ENCODE measurements at regions not wholly inside any gene's neighbourhood (a gene's known extent, or its start where the extent isn't known, plus 50 kb on each side); places are given as distances from the start of the nearest gene placed in this dataset.

DNA sequence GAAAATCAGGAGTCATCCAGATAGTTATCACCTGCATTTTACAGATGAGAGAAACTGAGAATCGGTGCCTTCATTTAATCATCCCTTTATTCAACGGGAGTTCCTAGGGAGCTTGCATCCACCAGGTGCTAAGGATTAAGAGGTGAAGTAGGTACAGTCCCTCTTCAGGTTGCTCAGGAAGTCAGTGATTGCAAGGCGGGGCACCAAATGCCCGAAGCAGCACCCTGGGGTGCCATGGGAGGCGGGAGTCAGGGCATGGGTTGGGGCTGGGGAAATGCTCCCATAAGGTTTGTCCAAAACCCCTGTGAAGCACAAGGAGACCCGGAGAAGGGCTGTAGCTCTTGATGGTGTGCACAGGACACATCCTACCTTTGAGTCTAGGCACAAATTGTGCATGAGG, 98.8 kb upstream of the KLF4 start:
- no peaks in the 10 kb centered on the region for H3K27me3 ChIP-seq
- no peaks in the 10 kb centered on the region for H3K36me3 ChIP-seq
- TF ChIP-seq POLR2AphosphoS5 (IDR thresholded peaks at IDR 0.05) (no peak), EP300 (IDR thresholded peaks at IDR 0.05) (no peak), POLR2A (IDR thresholded peaks at IDR 0.05) (no peak), CTCF (IDR thresholded peaks at IDR 0.05) (no peak)
- DNase-seq, result peak in 1 of 2 donors; percentile 33
- peaks cover 20 to 54% (median 24%) of the 10 kb centered on the region in 4 donors for H3K4me1 ChIP-seq
- WGBS, 5 donors, result 66 to 80% (median 75%) methylated on average over 4 to 6 of the region's 6 CpGs
- H3K9me3 ChIP-seq, result no peaks in the 10 kb centered on the region
- H3K4me3 ChIP-seq, result no peak overlapping the region
- peak overlapping the region; percentile 77 to 90 (median 80) for H3K27ac ChIP-seq
- intact Hi-C loops (cut with DNase I; ENCODE audit: low total_unique reads), result no loop called here

- H3K4me3 ChIP-seq, result peak overlapping the region in 2 of 4 donors; percentile 10 to 23
- peak overlapping the region; percentile 77 to 93 (median 84) for H3K27ac ChIP-seq
- no peaks in the 10 kb centered on the region for H3K27me3 ChIP-seq
- WGBS, 5 donors, result 15 to 33% (median 19%) methylated on average over 26 of the region's 26 CpGs
- peak; percentile 31 to 86 (median 85) for TF ChIP-seq POLR2AphosphoS5 (IDR thresholded peaks at IDR 0.05)
- TF ChIP-seq POLR2A (IDR thresholded peaks at IDR 0.05), result no peak
- no peak for TF ChIP-seq EP300 (IDR thresholded peaks at IDR 0.05)
- H3K4me1 ChIP-seq, result peaks cover 20 to 44% (median 24%) of the 10 kb centered on the region in 4 donors
- intact Hi-C loops (cut with DNase I; ENCODE audit: low total_unique reads), result no loop called here
- peak; percentile 89 to 91 for DNase-seq
- H3K9me3 ChIP-seq, result no peaks in the 10 kb centered on the region
- H3K36me3 ChIP-seq, result no peaks in the 10 kb centered on the region
Observed at GRCh38 chr9:107587191-107587963, 97.8 kb upstream of the KLF4 start.

DNA sequence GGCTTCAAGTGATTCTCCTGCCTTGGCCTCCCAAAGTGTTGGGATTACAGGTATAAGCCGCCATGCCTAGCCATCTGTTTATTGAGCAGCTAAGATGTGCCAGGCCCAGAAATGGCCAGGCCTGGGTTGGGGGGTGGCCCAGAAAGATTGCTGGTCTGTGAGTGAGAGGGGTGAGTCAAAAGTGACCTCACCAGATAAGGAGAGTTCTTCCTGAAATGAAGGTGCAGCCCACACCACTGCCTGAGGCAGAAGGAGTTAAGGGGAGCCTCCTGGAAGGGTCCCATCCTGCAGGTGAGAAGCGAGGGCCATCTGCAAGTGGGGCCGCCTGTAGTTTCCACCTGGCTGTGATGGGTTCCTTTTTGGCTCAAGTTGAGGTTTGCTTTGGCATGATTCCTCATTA, 96.9 kb upstream of the KLF4 start:
- no peaks in the 10 kb centered on the region for H3K27me3 ChIP-seq
- no peak overlapping the region for H3K4me3 ChIP-seq
- WGBS, 5 donors, result 48 to 69% (median 63%) methylated on average over 3 of the region's 3 CpGs
- TF ChIP-seq POLR2A (IDR thresholded peaks at IDR 0.05), result no peak
- TF ChIP-seq CTCF (IDR thresholded peaks at IDR 0.05), result no peak
- no peak for TF ChIP-seq EP300 (IDR thresholded peaks at IDR 0.05)
- TF ChIP-seq POLR2AphosphoS5 (IDR thresholded peaks at IDR 0.05), result no peak
- no peaks in the 10 kb centered on the region for H3K36me3 ChIP-seq
- H3K27ac ChIP-seq, result peak overlapping the region; percentile 68 to 90 (median 80)
- no peaks in the 10 kb centered on the region for H3K9me3 ChIP-seq
- peak in 1 of 2 donors; percentile 28 for DNase-seq
- intact Hi-C loops (cut with DNase I; ENCODE audit: low total_unique reads), result no loop called here
- H3K4me1 ChIP-seq, result peaks cover 20 to 43% (median 24%) of the 10 kb centered on the region in 4 donors

DNA sequence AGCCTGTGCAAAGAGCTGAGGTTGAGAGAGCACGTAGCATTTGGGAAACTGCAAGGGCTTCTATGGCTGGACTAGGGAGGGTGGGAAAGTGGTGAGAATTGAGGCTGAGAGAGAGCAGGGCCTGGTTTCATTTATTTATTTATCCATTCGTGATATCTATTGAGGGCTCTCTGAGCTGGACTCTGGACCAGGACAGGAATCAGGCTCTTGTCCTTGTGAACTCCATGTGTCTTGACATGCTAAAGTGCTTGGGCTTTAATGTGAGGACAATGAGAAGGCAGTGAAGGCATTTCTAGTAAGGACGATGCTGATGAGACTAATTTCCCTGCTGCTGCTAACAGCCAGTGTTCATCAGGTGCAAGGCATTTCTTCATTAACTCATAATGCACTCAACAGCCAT, 95.9 kb upstream of the KLF4 start:
- no peaks in the 10 kb centered on the region for H3K9me3 ChIP-seq
- 66 to 77% (median 69%) methylated on average over 3 of the region's 3 CpGs for WGBS, 5 donors
- no peak overlapping the region for H3K27ac ChIP-seq
- DNase-seq, result no peak
- TF ChIP-seq EP300 (IDR thresholded peaks at IDR 0.05), result no peak
- no peak for TF ChIP-seq CTCF (IDR thresholded peaks at IDR 0.05)
- no peak for TF ChIP-seq POLR2A (IDR thresholded peaks at IDR 0.05)
- no peak for TF ChIP-seq POLR2AphosphoS5 (IDR thresholded peaks at IDR 0.05)
- intact Hi-C loops (cut with DNase I; ENCODE audit: low total_unique reads), result no loop called here
- peaks cover 20 to 43% (median 24%) of the 10 kb centered on the region in 4 donors for H3K4me1 ChIP-seq
- no peak overlapping the region for H3K4me3 ChIP-seq
- no peaks in the 10 kb centered on the region for H3K36me3 ChIP-seq
- no peaks in the 10 kb centered on the region for H3K27me3 ChIP-seq

DNA sequence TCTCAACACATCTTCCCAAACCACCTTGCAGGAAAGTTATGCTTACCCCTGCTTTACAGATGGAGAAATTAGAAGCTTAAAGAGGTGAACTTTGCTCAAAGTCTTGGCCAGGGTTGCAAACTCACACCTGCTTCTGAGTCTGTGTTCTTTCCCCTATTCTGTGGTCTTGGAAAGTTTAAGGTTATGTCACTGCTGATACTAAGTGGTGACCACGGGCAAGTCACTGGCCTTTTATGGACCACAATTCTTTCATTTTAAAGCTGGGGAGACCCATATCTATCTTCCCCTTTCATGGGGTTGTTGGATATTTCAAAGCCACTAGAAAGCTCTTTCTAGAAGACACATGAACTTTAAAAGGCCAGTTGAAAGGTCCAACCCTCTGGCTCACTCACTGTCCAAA, 95.4 kb upstream of the KLF4 start:
- no peaks in the 10 kb centered on the region for H3K27me3 ChIP-seq
- H3K36me3 ChIP-seq, result no peaks in the 10 kb centered on the region
- WGBS, 5 donors, result 53 to 76% (median 56%) methylated on average over 1 of the region's 1 CpG
- intact Hi-C loops (cut with DNase I; ENCODE audit: low total_unique reads), result no loop called here
- TF ChIP-seq EP300 (IDR thresholded peaks at IDR 0.05) (no peak), CTCF (IDR thresholded peaks at IDR 0.05) (no peak), POLR2AphosphoS5 (IDR thresholded peaks at IDR 0.05) (no peak), POLR2A (IDR thresholded peaks at IDR 0.05) (no peak)
- no peak for DNase-seq
- H3K4me1 ChIP-seq, result peaks cover 20 to 43% (median 24%) of the 10 kb centered on the region in 4 donors
- H3K9me3 ChIP-seq, result no peaks in the 10 kb centered on the region
- H3K27ac ChIP-seq, result no peak overlapping the region
- no peak overlapping the region for H3K4me3 ChIP-seq
